ENCODE measurements at regions not wholly inside any gene's neighbourhood (a gene's known extent, or its start where the extent isn't known, plus 50 kb on each side); places are given as distances from the start of the nearest gene placed in this dataset.

- Histone ChIP-seq H3K79me2 (ENCODE audit: insufficient read depth, low read depth, low read length) (no peaks in the 10 kb centered on the region), H3K4me1 (ENCODE audit: insufficient read depth, low read length, poor library complexity, severe bottlenecking) (no peaks in the 10 kb centered on the region), H3K9me3 (ENCODE audit: low read length) (no peaks in the 10 kb centered on the region), H3K4me2 (ENCODE audit: low read length) (no peak overlapping the region), H4K20me1 (ENCODE audit: insufficient read depth, low read length) (no peaks in the 10 kb centered on the region), H3K36me3 (ENCODE audit: insufficient read depth, low read length) (no peaks in the 10 kb centered on the region), H2AFZ (ENCODE audit: low read length) (no peak overlapping the region), H3K27ac (ENCODE audit: low read depth, low read length, poor library complexity, severe bottlenecking) (no peak overlapping the region), H3K9me2 (ENCODE audit: insufficient read depth, low read length) (no peaks in the 10 kb centered on the region), H3K4me3 (ENCODE audit: low read depth, low read length, poor library complexity, severe bottlenecking) (no peak overlapping the region)
- ChIA-PET CTCF (ENCODE audit: unreplicated experiment) (no interaction called here), POLR2A (no interaction called here)
- intact Hi-C loops (cut with micrococcal nuclease; ENCODE audit: unreplicated experiment): no loop called here
- BruUV-seq (replicated peaks): no TSS peak
- TF ChIP-seq EZH2phosphoT487 (IDR thresholded peaks at IDR 0.05; ENCODE audit: borderline replicate concordance, low read depth, low read length) (no peak), CTCF (conservative IDR thresholded peaks at IDR 0.05; ENCODE audit: low read length) (no peak)
- no peak for DNase-seq (ENCODE audit: low spot score)
Measured at GRCh38 chr2:107393516-107393915, 433.2 kb upstream of the RGPD4 start.

- BruUV-seq (replicated peaks): no TSS peak
- Histone ChIP-seq H3K27ac (ENCODE audit: low read depth, low read length, poor library complexity, severe bottlenecking) (no peak overlapping the region), H3K4me1 (ENCODE audit: insufficient read depth, low read length, poor library complexity, severe bottlenecking) (no peaks in the 10 kb centered on the region), H3K9me2 (ENCODE audit: insufficient read depth, low read length) (no peaks in the 10 kb centered on the region), H3K4me3 (ENCODE audit: low read depth, low read length, poor library complexity, severe bottlenecking) (no peak overlapping the region), H3K4me2 (ENCODE audit: low read length) (no peak overlapping the region), H2AFZ (ENCODE audit: low read length) (no peak overlapping the region), H4K20me1 (ENCODE audit: insufficient read depth, low read length) (no peaks in the 10 kb centered on the region), H3K9me3 (ENCODE audit: low read length) (no peaks in the 10 kb centered on the region), H3K36me3 (ENCODE audit: insufficient read depth, low read length) (no peaks in the 10 kb centered on the region), H3K79me2 (ENCODE audit: insufficient read depth, low read depth, low read length) (no peaks in the 10 kb centered on the region)
- CTCF ChIA-PET (ENCODE audit: unreplicated experiment): no interaction called here
- no peak for TF ChIP-seq CTCF (conservative IDR thresholded peaks at IDR 0.05; ENCODE audit: low read length)
- TF ChIP-seq EZH2phosphoT487 (IDR thresholded peaks at IDR 0.05; ENCODE audit: borderline replicate concordance, low read depth, low read length): no peak
- POLR2A ChIA-PET: no interaction called here
- DNase-seq (ENCODE audit: low spot score): no peak
- intact Hi-C loops (cut with micrococcal nuclease; ENCODE audit: unreplicated experiment): no loop called here
Measured at GRCh38 chr2:107398683-107399082, 428.0 kb upstream of the RGPD4 start.

- POLR2A ChIA-PET: no interaction called here
- Histone ChIP-seq H3K4me1 (ENCODE audit: insufficient read depth, low read length, poor library complexity, severe bottlenecking) (no peaks in the 10 kb centered on the region), H2AFZ (ENCODE audit: low read length) (no peak overlapping the region), H3K9me2 (ENCODE audit: insufficient read depth, low read length) (no peaks in the 10 kb centered on the region), H3K79me2 (ENCODE audit: insufficient read depth, low read depth, low read length) (no peaks in the 10 kb centered on the region), H3K36me3 (ENCODE audit: insufficient read depth, low read length) (no peaks in the 10 kb centered on the region), H4K20me1 (ENCODE audit: insufficient read depth, low read length) (no peaks in the 10 kb centered on the region), H3K9me3 (ENCODE audit: low read length) (no peaks in the 10 kb centered on the region), H3K4me3 (ENCODE audit: low read depth, low read length, poor library complexity, severe bottlenecking) (no peak overlapping the region), H3K27ac (ENCODE audit: low read depth, low read length, poor library complexity, severe bottlenecking) (no peak overlapping the region), H3K4me2 (ENCODE audit: low read length) (no peak overlapping the region)
- no peak for DNase-seq (ENCODE audit: low spot score)
- intact Hi-C loops (cut with micrococcal nuclease; ENCODE audit: unreplicated experiment): no loop called here
- TF ChIP-seq EZH2phosphoT487 (IDR thresholded peaks at IDR 0.05; ENCODE audit: borderline replicate concordance, low read depth, low read length) (no peak), CTCF (conservative IDR thresholded peaks at IDR 0.05; ENCODE audit: low read length) (no peak)
- CTCF ChIA-PET (ENCODE audit: unreplicated experiment): no interaction called here
- BruUV-seq (replicated peaks): no TSS peak
Measured at GRCh38 chr2:107402330-107402729, 424.4 kb upstream of the RGPD4 start.
